GM23338 (cell line): ENCODE measurements at regions not wholly inside any gene's neighbourhood (a gene's known extent, or its start where the extent isn't known, plus 50 kb on each side); places are given as distances from the start of the nearest gene placed in this dataset.

Experiments
- CREB1 ChIP-seq: fragments of 250-450 bp; sonication (Bioruptor Pico); IDR thresholded peaks from 2 replicates; pipeline ENCODE4 v1.5.0; 2020; ENCODE audit warnings: low read depth, mild to moderate bottlenecking, moderate library complexity
- EZH2 ChIP-seq: fragments of 200-600 bp; sonication (generic); IDR thresholded peaks from one replicate; pipeline ENCODE4 v1.8.0; 2017; ENCODE audit warnings: antibody characterized with exemption, mild to moderate bottlenecking, low read depth; ENCODE audit not compliant: unreplicated experiment
- POLR2AphosphoS5 ChIP-seq: IDR thresholded peaks from 2 replicates; pipeline ENCODE4 v1.6.1; 2016; ENCODE audit warnings: antibody characterized with exemption, low read depth
- TF ChIP-seq, protein P1 (sequence below): IDR thresholded peaks from one replicate; pipeline ENCODE4 v1.6.1; 2018; ENCODE audit warnings: antibody characterized with exemption; ENCODE audit not compliant: unreplicated experiment
- TF ChIP-seq, protein P2 (sequence below), 2 experiments: fragments of 200-600 bp in 1 of 2; sonication (generic) in 1 of 2; conservative IDR thresholded peaks; 2 replicates each; pipeline versions ENCODE4 v1.5.1 to v1.6.1; 2016 to 2017; ENCODE audit warnings: antibody characterized with exemption in 2 of 2, low read depth in 2 of 2, mild to moderate bottlenecking in 2 of 2, moderate library complexity in 1 of 2

DNA sequence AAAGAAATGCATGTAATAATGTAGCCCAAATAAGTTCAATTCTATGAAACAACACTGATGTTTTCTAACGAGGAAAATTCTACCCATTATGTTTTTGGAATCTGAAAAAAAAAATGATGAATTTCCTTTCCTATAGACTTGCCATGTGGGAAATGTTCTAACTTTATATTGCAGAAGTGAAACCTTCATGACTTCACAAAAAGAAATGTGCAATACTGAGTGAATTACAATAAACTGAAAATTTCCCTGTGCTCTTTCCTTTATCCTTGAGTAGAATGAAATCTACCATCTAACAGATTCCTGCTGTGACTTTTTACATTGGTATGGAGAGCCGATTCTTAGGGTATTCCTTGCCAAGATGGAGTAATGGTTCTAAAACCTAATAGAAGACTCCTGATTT lies 1622.5 kb downstream of the MAT2B start:
- TF ChIP-seq, protein P1, sequence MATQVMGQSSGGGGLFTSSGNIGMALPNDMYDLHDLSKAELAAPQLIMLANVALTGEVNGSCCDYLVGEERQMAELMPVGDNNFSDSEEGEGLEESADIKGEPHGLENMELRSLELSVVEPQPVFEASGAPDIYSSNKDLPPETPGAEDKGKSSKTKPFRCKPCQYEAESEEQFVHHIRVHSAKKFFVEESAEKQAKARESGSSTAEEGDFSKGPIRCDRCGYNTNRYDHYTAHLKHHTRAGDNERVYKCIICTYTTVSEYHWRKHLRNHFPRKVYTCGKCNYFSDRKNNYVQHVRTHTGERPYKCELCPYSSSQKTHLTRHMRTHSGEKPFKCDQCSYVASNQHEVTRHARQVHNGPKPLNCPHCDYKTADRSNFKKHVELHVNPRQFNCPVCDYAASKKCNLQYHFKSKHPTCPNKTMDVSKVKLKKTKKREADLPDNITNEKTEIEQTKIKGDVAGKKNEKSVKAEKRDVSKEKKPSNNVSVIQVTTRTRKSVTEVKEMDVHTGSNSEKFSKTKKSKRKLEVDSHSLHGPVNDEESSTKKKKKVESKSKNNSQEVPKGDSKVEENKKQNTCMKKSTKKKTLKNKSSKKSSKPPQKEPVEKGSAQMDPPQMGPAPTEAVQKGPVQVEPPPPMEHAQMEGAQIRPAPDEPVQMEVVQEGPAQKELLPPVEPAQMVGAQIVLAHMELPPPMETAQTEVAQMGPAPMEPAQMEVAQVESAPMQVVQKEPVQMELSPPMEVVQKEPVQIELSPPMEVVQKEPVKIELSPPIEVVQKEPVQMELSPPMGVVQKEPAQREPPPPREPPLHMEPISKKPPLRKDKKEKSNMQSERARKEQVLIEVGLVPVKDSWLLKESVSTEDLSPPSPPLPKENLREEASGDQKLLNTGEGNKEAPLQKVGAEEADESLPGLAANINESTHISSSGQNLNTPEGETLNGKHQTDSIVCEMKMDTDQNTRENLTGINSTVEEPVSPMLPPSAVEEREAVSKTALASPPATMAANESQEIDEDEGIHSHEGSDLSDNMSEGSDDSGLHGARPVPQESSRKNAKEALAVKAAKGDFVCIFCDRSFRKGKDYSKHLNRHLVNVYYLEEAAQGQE, result no peak
- TF ChIP-seq, protein P2, sequence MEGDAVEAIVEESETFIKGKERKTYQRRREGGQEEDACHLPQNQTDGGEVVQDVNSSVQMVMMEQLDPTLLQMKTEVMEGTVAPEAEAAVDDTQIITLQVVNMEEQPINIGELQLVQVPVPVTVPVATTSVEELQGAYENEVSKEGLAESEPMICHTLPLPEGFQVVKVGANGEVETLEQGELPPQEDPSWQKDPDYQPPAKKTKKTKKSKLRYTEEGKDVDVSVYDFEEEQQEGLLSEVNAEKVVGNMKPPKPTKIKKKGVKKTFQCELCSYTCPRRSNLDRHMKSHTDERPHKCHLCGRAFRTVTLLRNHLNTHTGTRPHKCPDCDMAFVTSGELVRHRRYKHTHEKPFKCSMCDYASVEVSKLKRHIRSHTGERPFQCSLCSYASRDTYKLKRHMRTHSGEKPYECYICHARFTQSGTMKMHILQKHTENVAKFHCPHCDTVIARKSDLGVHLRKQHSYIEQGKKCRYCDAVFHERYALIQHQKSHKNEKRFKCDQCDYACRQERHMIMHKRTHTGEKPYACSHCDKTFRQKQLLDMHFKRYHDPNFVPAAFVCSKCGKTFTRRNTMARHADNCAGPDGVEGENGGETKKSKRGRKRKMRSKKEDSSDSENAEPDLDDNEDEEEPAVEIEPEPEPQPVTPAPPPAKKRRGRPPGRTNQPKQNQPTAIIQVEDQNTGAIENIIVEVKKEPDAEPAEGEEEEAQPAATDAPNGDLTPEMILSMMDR (conservative IDR thresholded peaks at IDR 0.05; ENCODE audit: low read depth in 2 of 2), result no peak
- TF ChIP-seq EZH2, result no peak
- no peak for TF ChIP-seq CREB1 (CRISPR knock-in tag)
- TF ChIP-seq POLR2AphosphoS5, result no peak
